IMR-90 (cell line): ENCODE measurements at regions not wholly inside any gene's neighbourhood (a gene's known extent, or its start where the extent isn't known, plus 50 kb on each side); places are given as distances from the start of the nearest gene placed in this dataset.

Experiments used
- BHLHE40 ChIP-seq: fragments of 150-350 bp; IDR thresholded peaks from 2 replicates; pipeline ENCODE4 v1.6.1; 2016; ENCODE audit warnings: mild to moderate bottlenecking, low read depth, low read length
- CTCF ChIP-seq: conservative IDR thresholded peaks from 2 replicates; pipeline ENCODE4 v1.5.1; 2012; ENCODE audit warnings: mild to moderate bottlenecking, low read depth, low read length, improper control_type of control experiment
- ELK1 ChIP-seq: fragments of 150-350 bp; IDR thresholded peaks from 2 replicates; pipeline ENCODE4 v1.6.1; 2016; ENCODE audit warnings: low read depth, mild to moderate bottlenecking, low read length, moderate library complexity, borderline replicate concordance
- FOS ChIP-seq: fragments of 150-350 bp; IDR thresholded peaks from 2 replicates; pipeline ENCODE4 v1.6.1; 2016; ENCODE audit warnings: low read depth, low read length
- MAFK ChIP-seq: IDR thresholded peaks from 2 replicates; pipeline ENCODE4 v1.6.1; 2012; ENCODE audit warnings: low read depth, low read length, improper control_type of control experiment
- MAZ ChIP-seq: IDR thresholded peaks from 2 replicates; pipeline ENCODE4 v1.6.1; 2012; ENCODE audit warnings: low read depth, mild to moderate bottlenecking, low read length, improper control_type of control experiment, moderate library complexity, borderline replicate concordance
- MXI1 ChIP-seq: IDR thresholded peaks from 2 replicates; pipeline ENCODE4 v1.6.1; 2012; ENCODE audit warnings: low read depth, mild to moderate bottlenecking, low read length, moderate library complexity, borderline replicate concordance
- POLR2A ChIP-seq: IDR thresholded peaks from 2 replicates; pipeline ENCODE4 v1.6.1; 2012; ENCODE audit warnings: mild to moderate bottlenecking, low read depth, low read length
- RAD21 ChIP-seq: IDR thresholded peaks from 2 replicates; pipeline ENCODE4 v1.6.1; 2012; ENCODE audit warnings: low read length, improper control_type of control experiment
- RCOR1 ChIP-seq: IDR thresholded peaks from 2 replicates; pipeline ENCODE4 v1.6.1; 2012; ENCODE audit warnings: mild to moderate bottlenecking, low read length, improper control_type of control experiment; ENCODE audit not compliant: insufficient replicate concordance
- SMC3 ChIP-seq: fragments of 150-350 bp; IDR thresholded peaks from 2 replicates; pipeline ENCODE4 v1.6.1; 2016; ENCODE audit warnings: low read depth, mild to moderate bottlenecking, antibody characterized with exemption, low read length, moderate library complexity
- USF2 ChIP-seq: fragments of 150-350 bp; IDR thresholded peaks from 2 replicates; pipeline ENCODE4 v1.6.1; 2017; ENCODE audit warnings: mild to moderate bottlenecking, antibody characterized with exemption, low read length, low read depth

- TF ChIP-seq CTCF (no peak), POLR2A (no peak), BHLHE40 (no peak), RAD21 (no peak), MXI1 (no peak), USF2 (no peak), ELK1 (no peak), MAZ (no peak), FOS (no peak), MAFK (no peak), RCOR1 (no peak), SMC3 (no peak)
These were observed 1565.0 kb upstream of the WWC1 start for GRCh38 chr5:166726406-166726805.
